GM23338 (cell line): ENCODE measurements at regions not wholly inside any gene's neighbourhood (a gene's known extent, or its start where the extent isn't known, plus 50 kb on each side); places are given as distances from the start of the nearest gene placed in this dataset.
A peak's percentile ranks its signal among the peaks of the same experiment; 100 is the strongest.

Experiments used
- ATAC-seq: fragments of 200-7000 bp; cut with Tn5 transposase; 3 replicates; pipeline ENCODE4 v1.9.1; 2020
- DNase-seq: peaks from one replicate; pipeline ENCODE4 v3.0.0-alpha.2; 2015; ENCODE audit warnings: low spot score
- H2AFZ ChIP-seq: fragments of 200-600 bp; sonication (generic); 2 replicates; pipeline ENCODE4 v1.8.0; 2016; ENCODE audit warnings: antibody characterized with exemption, mild to moderate bottlenecking, moderate library complexity
- H3F3A ChIP-seq: fragments of 200-600 bp; sonication (generic); replicated peaks from 2 replicates; pipeline ENCODE4 v1.8.0; 2017; ENCODE audit warnings: antibody characterized with exemption, mixed run types, low read depth
- H3K27ac ChIP-seq: fragments of 200-600 bp; sonication (generic); 2 replicates; pipeline ENCODE4 v1.6.1; 2016; ENCODE audit warnings: low read depth
- H3K27me3 ChIP-seq: fragments of 200-600 bp; sonication (generic); 2 replicates; pipeline ENCODE4 v1.8.0; 2016; ENCODE audit warnings: mild to moderate bottlenecking, mixed run types, moderate library complexity; ENCODE audit not compliant: insufficient read depth
- H3K36me3 ChIP-seq: fragments of 200-600 bp; sonication (generic); 2 replicates; pipeline ENCODE4 v1.8.0; 2016; ENCODE audit warnings: mild to moderate bottlenecking; ENCODE audit not compliant: insufficient read depth
- H3K4me1 ChIP-seq: fragments of 200-600 bp; sonication (generic); 2 replicates; pipeline ENCODE4 v1.8.0; 2016; ENCODE audit warnings: mild to moderate bottlenecking, moderate library complexity; ENCODE audit not compliant: insufficient read depth
- H3K4me2 ChIP-seq: fragments of 200-600 bp; sonication (generic); 2 replicates; pipeline ENCODE4 v1.7.1; 2017; ENCODE audit warnings: mixed run types
- H3K4me3 ChIP-seq: fragments of 200-600 bp; sonication (generic); 2 replicates; pipeline ENCODE4 v1.6.1; 2016; ENCODE audit warnings: mixed run types
- H3K79me2 ChIP-seq: fragments of 200-600 bp; sonication (generic); replicated peaks from 2 replicates; pipeline ENCODE4 v1.8.0; 2017; ENCODE audit warnings: mild to moderate bottlenecking; ENCODE audit not compliant: insufficient read depth
- H3K9me2 ChIP-seq: fragments of 200-600 bp; sonication (generic); 2 replicates; pipeline ENCODE4 v1.8.0; 2017; ENCODE audit not compliant: insufficient read depth
- H4K20me1 ChIP-seq: fragments of 200-600 bp; sonication (generic); replicated peaks from 2 replicates; pipeline ENCODE4 v1.8.0; 2017; ENCODE audit warnings: mild to moderate bottlenecking; ENCODE audit not compliant: insufficient read depth
- H3K27ac Mint-ChIP-seq: 2 replicates; pipeline ENCODE4 v1.8.0; 2020; ENCODE audit warnings: inconsistent platforms, mild to moderate bottlenecking, moderate library complexity, mixed read lengths
- H3K27me3 Mint-ChIP-seq: 3 replicates; pipeline ENCODE4 v1.8.0; 2022; ENCODE audit warnings: low read depth, mild to moderate bottlenecking, moderate library complexity, mixed read lengths, inconsistent platforms; ENCODE audit not compliant: insufficient read depth, poor library complexity
- H3K36me3 Mint-ChIP-seq: 3 replicates; pipeline ENCODE4 v1.8.0; 2021; ENCODE audit warnings: low read depth, mild to moderate bottlenecking, inconsistent platforms, moderate library complexity, mixed read lengths
- H3K4me1 Mint-ChIP-seq: 3 replicates; pipeline ENCODE4 v1.8.0; 2020; ENCODE audit warnings: mild to moderate bottlenecking, inconsistent platforms, mixed read lengths
- H3K4me3 Mint-ChIP-seq: 3 replicates; pipeline ENCODE4 v1.8.0; 2021; ENCODE audit warnings: moderate library complexity, mild to moderate bottlenecking, inconsistent platforms, mixed read lengths
- H3K9me3 Mint-ChIP-seq: 3 replicates; pipeline ENCODE4 v1.8.0; 2020; ENCODE audit warnings: moderate library complexity, mild to moderate bottlenecking, inconsistent platforms, mixed read lengths
- CREB1 ChIP-seq: fragments of 250-450 bp; sonication (Bioruptor Pico); IDR thresholded peaks from 2 replicates; pipeline ENCODE4 v1.5.0; 2020; ENCODE audit warnings: low read depth, mild to moderate bottlenecking, moderate library complexity
- EZH2 ChIP-seq: fragments of 200-600 bp; sonication (generic); IDR thresholded peaks from one replicate; pipeline ENCODE4 v1.8.0; 2017; ENCODE audit warnings: antibody characterized with exemption, mild to moderate bottlenecking, low read depth; ENCODE audit not compliant: unreplicated experiment
- JUNB ChIP-seq: IDR thresholded peaks from one replicate; pipeline ENCODE4 v1.6.1; 2016; ENCODE audit warnings: antibody characterized with exemption; ENCODE audit not compliant: unreplicated experiment
- NANOG ChIP-seq: IDR thresholded peaks from 2 replicates; pipeline ENCODE4 v1.6.1; 2016; ENCODE audit warnings: antibody characterized with exemption, borderline replicate concordance
- REST ChIP-seq: IDR thresholded peaks from one replicate; pipeline ENCODE4 v1.6.1; 2018; ENCODE audit warnings: antibody characterized with exemption; ENCODE audit not compliant: unreplicated experiment
- STAT1 ChIP-seq: IDR thresholded peaks from one replicate; pipeline ENCODE4 v1.6.1; 2016; ENCODE audit warnings: antibody characterized with exemption; ENCODE audit not compliant: unreplicated experiment
- ZNF114 ChIP-seq: fragments of 250-450 bp; sonication (Bioruptor Pico); IDR thresholded peaks from 2 replicates; pipeline ENCODE4 v1.5.0; 2020; ENCODE audit warnings: mild to moderate bottlenecking, moderate library complexity
- ZNF331 ChIP-seq: fragments of 250-450 bp; sonication (Bioruptor Pico); IDR thresholded peaks from 2 replicates; pipeline ENCODE4 v1.5.0; 2020; ENCODE audit warnings: low read depth, mild to moderate bottlenecking, moderate library complexity
- TF ChIP-seq, protein P1 (sequence below): IDR thresholded peaks from 2 replicates; pipeline ENCODE4 v1.6.1; 2016; ENCODE audit warnings: antibody characterized with exemption
- TF ChIP-seq, protein P2 (sequence below), 2 experiments: fragments of 200-600 bp in 1 of 2; sonication (generic) in 1 of 2; conservative IDR thresholded peaks; 2 replicates each; pipeline versions ENCODE4 v1.5.1 to v1.6.1; 2016 to 2017; ENCODE audit warnings: antibody characterized with exemption in 2 of 2, low read depth in 2 of 2, mild to moderate bottlenecking in 2 of 2, moderate library complexity in 1 of 2

GRCh38 chr3:110756705-110757104 lies 314.9 kb upstream of the NECTIN3 start:
- H3K27me3 Mint-ChIP-seq: peaks cover 2% of the 10 kb centered on the region
- peaks cover 13% of the 10 kb centered on the region; the same call in 2 of the 3 replicates for H3K36me3 Mint-ChIP-seq
- Histone ChIP-seq H3F3A (no peaks in the 10 kb centered on the region), H4K20me1 (no peaks in the 10 kb centered on the region), H3K36me3 (no peaks in the 10 kb centered on the region), H3K4me2 (no peak overlapping the region), H2AFZ (no peak overlapping the region), H3K79me2 (no peaks in the 10 kb centered on the region), H3K4me3 (no peak overlapping the region), H3K27me3 (no peaks in the 10 kb centered on the region), H3K27ac (no peak overlapping the region), H3K4me1 (peaks cover 29% of the 10 kb centered on the region), H3K9me2 (peaks cover 8% of the 10 kb centered on the region)
- no peak overlapping the region for H3K27ac Mint-ChIP-seq
- no peak overlapping the region for H3K4me3 Mint-ChIP-seq
- TF ChIP-seq JUNB (no peak), REST (no peak), EZH2 (no peak), CREB1 (CRISPR knock-in tag) (no peak), NANOG (no peak), ZNF114 (no peak)
- TF ChIP-seq, protein P1, sequence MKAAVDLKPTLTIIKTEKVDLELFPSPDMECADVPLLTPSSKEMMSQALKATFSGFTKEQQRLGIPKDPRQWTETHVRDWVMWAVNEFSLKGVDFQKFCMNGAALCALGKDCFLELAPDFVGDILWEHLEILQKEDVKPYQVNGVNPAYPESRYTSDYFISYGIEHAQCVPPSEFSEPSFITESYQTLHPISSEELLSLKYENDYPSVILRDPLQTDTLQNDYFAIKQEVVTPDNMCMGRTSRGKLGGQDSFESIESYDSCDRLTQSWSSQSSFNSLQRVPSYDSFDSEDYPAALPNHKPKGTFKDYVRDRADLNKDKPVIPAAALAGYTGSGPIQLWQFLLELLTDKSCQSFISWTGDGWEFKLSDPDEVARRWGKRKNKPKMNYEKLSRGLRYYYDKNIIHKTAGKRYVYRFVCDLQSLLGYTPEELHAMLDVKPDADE: no peak
- TF ChIP-seq, protein P2, sequence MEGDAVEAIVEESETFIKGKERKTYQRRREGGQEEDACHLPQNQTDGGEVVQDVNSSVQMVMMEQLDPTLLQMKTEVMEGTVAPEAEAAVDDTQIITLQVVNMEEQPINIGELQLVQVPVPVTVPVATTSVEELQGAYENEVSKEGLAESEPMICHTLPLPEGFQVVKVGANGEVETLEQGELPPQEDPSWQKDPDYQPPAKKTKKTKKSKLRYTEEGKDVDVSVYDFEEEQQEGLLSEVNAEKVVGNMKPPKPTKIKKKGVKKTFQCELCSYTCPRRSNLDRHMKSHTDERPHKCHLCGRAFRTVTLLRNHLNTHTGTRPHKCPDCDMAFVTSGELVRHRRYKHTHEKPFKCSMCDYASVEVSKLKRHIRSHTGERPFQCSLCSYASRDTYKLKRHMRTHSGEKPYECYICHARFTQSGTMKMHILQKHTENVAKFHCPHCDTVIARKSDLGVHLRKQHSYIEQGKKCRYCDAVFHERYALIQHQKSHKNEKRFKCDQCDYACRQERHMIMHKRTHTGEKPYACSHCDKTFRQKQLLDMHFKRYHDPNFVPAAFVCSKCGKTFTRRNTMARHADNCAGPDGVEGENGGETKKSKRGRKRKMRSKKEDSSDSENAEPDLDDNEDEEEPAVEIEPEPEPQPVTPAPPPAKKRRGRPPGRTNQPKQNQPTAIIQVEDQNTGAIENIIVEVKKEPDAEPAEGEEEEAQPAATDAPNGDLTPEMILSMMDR (conservative IDR thresholded peaks at IDR 0.05; ENCODE audit: low read depth in 2 of 2): no peak
- no peak for ATAC-seq
- H3K9me3 Mint-ChIP-seq: peaks cover 3% of the 10 kb centered on the region
- peak; percentile 35 for DNase-seq
- peaks cover 41% of the 10 kb centered on the region for H3K4me1 Mint-ChIP-seq

GRCh38 chr3:110758208-110758607 lies 313.4 kb upstream of the NECTIN3 start:
- H3K4me1 ChIP-seq: peaks cover 29% of the 10 kb centered on the region
- no peaks in the 10 kb centered on the region for H3K79me2 ChIP-seq
- DNase-seq: no peak
- Mint-ChIP-seq H3K27ac (no peak overlapping the region), H3K9me3 (peaks cover 3% of the 10 kb centered on the region), H3K4me3 (no peak overlapping the region), H3K36me3 (peaks cover 13% of the 10 kb centered on the region; the same call in 2 of the 3 replicates), H3K27me3 (peaks cover 2% of the 10 kb centered on the region), H3K4me1 (peaks cover 33% of the 10 kb centered on the region)
- no peak overlapping the region for H3K27ac ChIP-seq
- no peak for ATAC-seq
- no peaks in the 10 kb centered on the region for H3F3A ChIP-seq
- H3K27me3 ChIP-seq: no peaks in the 10 kb centered on the region
- no peak overlapping the region for H2AFZ ChIP-seq
- H3K4me3 ChIP-seq: no peak overlapping the region
- no peak overlapping the region for H3K4me2 ChIP-seq
- H3K36me3 ChIP-seq: no peaks in the 10 kb centered on the region
- no peaks in the 10 kb centered on the region for H4K20me1 ChIP-seq
- peaks cover 8% of the 10 kb centered on the region for H3K9me2 ChIP-seq
- TF ChIP-seq EZH2 (no peak), JUNB (no peak), STAT1 (no peak), ZNF331 (no peak), CREB1 (CRISPR knock-in tag) (no peak), NANOG (no peak)
- TF ChIP-seq, protein P2 (conservative IDR thresholded peaks at IDR 0.05; ENCODE audit: low read depth in 2 of 2): no peak
